ENCODE measurements at regions not wholly inside any gene's neighbourhood (a gene's known extent, or its start where the extent isn't known, plus 50 kb on each side); places are given as distances from the start of the nearest gene placed in this dataset.
"Not testable (repeated sequence)": the region's sequence is repeated elsewhere in the genome, so short reads cannot be mapped to it uniquely, and the experiment has no call there.

- no peak for DNase-seq
These were observed 511.6 kb downstream of the PLOD2 start for GRCh38 chr3:145649368-145649887.

GRCh38 chr3:145650170-145650569, 510.8 kb downstream of the PLOD2 start:
- no peak for DNase-seq

GRCh38 chr3:145671121-145671520, 489.9 kb downstream of the PLOD2 start:
- DNase-seq, result no peak

- DNase-seq, result no peak
These were observed 487.1 kb downstream of the PLOD2 start for GRCh38 chr3:145673838-145674237.

- DNase-seq, result no peak
These were observed 482.6 kb downstream of the PLOD2 start for GRCh38 chr3:145678401-145678800.

- DNase-seq, result no peak
These were observed 479.8 kb downstream of the PLOD2 start for GRCh38 chr3:145681181-145681580.

GRCh38 chr3:145687978-145688377, 473.0 kb downstream of the PLOD2 start:
- DNase-seq, result not testable (repeated sequence)

- DNase-seq, result no peak
These were observed 468.2 kb downstream of the PLOD2 start for GRCh38 chr3:145692751-145693150.

GRCh38 chr3:145696011-145696410, 465.0 kb downstream of the PLOD2 start:
- no peak for DNase-seq

- no peak for DNase-seq
These were observed 462.7 kb downstream of the PLOD2 start for GRCh38 chr3:145698250-145698649.

GRCh38 chr3:145698749-145699148, 462.2 kb downstream of the PLOD2 start:
- DNase-seq, result no peak

GRCh38 chr3:145704020-145704419, 457.0 kb downstream of the PLOD2 start:
- DNase-seq, result no peak

- not testable (repeated sequence) for DNase-seq
These were observed 451.2 kb downstream of the PLOD2 start for GRCh38 chr3:145709779-145710178.

- DNase-seq, result no peak
These were observed 444.5 kb downstream of the PLOD2 start for GRCh38 chr3:145716519-145716918.

- DNase-seq, result no peak
These were observed 441.9 kb downstream of the PLOD2 start for GRCh38 chr3:145719114-145719513.

- DNase-seq, result no peak
These were observed 439.6 kb downstream of the PLOD2 start for GRCh38 chr3:145721273-145721805.

- no peak for DNase-seq
These were observed 439.2 kb downstream of the PLOD2 start for GRCh38 chr3:145721815-145722214.

- DNase-seq, result no peak
These were observed 433.5 kb downstream of the PLOD2 start for GRCh38 chr3:145727476-145727875.

- DNase-seq, result no peak
These were observed 425.4 kb downstream of the PLOD2 start for GRCh38 chr3:145735631-145736030.

GRCh38 chr3:145737952-145738351, 423.0 kb downstream of the PLOD2 start:
- DNase-seq, result no peak

- DNase-seq, result no peak
These were observed 421.1 kb downstream of the PLOD2 start for GRCh38 chr3:145739926-145740325.

- DNase-seq, result no peak
These were observed 410.3 kb downstream of the PLOD2 start for GRCh38 chr3:145750657-145751056.

GRCh38 chr3:145752576-145752975, 408.4 kb downstream of the PLOD2 start:
- DNase-seq, result no peak

- DNase-seq, result no peak
These were observed 406.2 kb downstream of the PLOD2 start for GRCh38 chr3:145754605-145755289.

GRCh38 chr3:145760036-145760435, 400.9 kb downstream of the PLOD2 start:
- DNase-seq, result no peak
